ENCODE measurements at regions not wholly inside any gene's neighbourhood (a gene's known extent, or its start where the extent isn't known, plus 50 kb on each side); places are given as distances from the start of the nearest gene placed in this dataset.
"Not testable (repeated sequence)": the region's sequence is repeated elsewhere in the genome, so short reads cannot be mapped to it uniquely, and the experiment has no call there.

DNA sequence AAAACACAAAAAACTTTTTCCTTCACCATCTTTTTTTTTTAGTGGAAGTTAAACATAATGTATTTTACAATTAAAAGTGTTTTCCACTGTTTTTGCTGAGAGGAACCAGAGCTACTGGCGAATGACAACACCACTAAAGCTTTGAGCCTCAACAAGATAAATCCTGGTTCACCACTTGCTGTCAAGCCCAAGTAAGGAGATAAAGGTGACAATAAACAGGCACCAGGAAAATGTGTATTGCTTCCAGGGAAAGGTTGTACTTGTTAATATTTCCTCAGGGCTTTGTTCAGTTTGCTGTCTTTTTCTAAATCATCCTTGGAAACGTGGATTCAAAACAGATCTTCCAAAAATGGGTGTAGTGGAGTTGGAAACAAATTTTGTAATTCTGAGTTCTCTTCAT lies 109.9 kb upstream of the ANKRD30A start:
- H3K4me3 Mint-ChIP-seq (ENCODE audit: unreplicated experiment), result no peak overlapping the region
- H3K4me1 Mint-ChIP-seq (ENCODE audit: unreplicated experiment), result no peaks in the 10 kb centered on the region
- no peak overlapping the region for H3K27ac Mint-ChIP-seq (ENCODE audit: unreplicated experiment)
- peaks cover 2% of the 10 kb centered on the region for H3K27me3 Mint-ChIP-seq (ENCODE audit: unreplicated experiment)
- DNase-seq (ENCODE audit: low spot score), result no peak
- no peaks in the 10 kb centered on the region for H3K36me3 Mint-ChIP-seq (ENCODE audit: low read depth, unreplicated experiment)
- peaks cover 20% of the 10 kb centered on the region for H3K9me3 Mint-ChIP-seq (ENCODE audit: unreplicated experiment)
- TF ChIP-seq, protein P1, sequence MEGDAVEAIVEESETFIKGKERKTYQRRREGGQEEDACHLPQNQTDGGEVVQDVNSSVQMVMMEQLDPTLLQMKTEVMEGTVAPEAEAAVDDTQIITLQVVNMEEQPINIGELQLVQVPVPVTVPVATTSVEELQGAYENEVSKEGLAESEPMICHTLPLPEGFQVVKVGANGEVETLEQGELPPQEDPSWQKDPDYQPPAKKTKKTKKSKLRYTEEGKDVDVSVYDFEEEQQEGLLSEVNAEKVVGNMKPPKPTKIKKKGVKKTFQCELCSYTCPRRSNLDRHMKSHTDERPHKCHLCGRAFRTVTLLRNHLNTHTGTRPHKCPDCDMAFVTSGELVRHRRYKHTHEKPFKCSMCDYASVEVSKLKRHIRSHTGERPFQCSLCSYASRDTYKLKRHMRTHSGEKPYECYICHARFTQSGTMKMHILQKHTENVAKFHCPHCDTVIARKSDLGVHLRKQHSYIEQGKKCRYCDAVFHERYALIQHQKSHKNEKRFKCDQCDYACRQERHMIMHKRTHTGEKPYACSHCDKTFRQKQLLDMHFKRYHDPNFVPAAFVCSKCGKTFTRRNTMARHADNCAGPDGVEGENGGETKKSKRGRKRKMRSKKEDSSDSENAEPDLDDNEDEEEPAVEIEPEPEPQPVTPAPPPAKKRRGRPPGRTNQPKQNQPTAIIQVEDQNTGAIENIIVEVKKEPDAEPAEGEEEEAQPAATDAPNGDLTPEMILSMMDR (IDR thresholded peaks at IDR 0.05; ENCODE audit: unreplicated experiment), result no peak

DNA sequence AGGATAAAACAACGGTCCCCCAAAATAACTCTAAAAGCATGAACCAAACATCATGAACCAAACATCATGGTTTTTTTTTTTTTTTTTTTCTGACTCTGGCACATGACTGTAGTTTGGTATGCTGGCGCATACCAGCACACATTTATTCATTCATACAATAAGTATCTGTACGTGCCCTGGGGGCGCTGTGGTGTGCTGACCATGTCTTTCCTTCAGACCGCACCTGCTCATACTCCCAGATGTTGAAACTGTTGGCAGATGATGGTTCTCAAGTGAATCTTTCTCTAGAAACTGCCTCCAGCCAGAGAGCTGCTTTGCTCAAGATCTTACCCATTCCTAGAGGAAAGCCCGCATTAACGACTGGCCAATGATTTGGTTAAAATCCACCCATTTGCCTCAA lies 114.7 kb upstream of the ANKRD30A start:
- Mint-ChIP-seq H3K27ac (ENCODE audit: unreplicated experiment) (no peak overlapping the region), H3K27me3 (ENCODE audit: unreplicated experiment) (no peaks in the 10 kb centered on the region), H3K36me3 (ENCODE audit: low read depth, unreplicated experiment) (no peaks in the 10 kb centered on the region), H3K4me1 (ENCODE audit: unreplicated experiment) (no peaks in the 10 kb centered on the region), H3K4me3 (ENCODE audit: unreplicated experiment) (no peak overlapping the region), H3K9me3 (ENCODE audit: unreplicated experiment) (peaks cover 17% of the 10 kb centered on the region)
- DNase-seq (ENCODE audit: low spot score), result no peak
- TF ChIP-seq, protein P1 (IDR thresholded peaks at IDR 0.05; ENCODE audit: unreplicated experiment), result no peak

DNA sequence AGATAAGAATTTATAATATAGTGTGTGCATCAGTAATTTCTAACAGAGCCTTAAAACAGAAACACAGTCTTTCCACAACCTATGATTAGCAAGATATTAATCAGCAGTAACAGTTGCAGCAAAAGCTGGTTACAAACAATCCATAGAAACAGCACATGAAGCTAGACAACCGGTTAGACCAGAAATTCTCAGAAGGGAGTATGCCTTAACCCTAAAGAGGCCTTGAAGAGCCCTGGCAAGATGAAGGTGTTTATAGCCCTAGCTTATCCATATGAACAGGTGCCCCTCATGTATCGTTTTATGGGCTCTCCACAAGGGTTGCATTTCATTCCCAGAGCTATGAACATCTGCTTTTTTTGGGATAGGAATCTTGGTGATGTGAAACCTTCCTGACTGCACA lies 117.1 kb upstream of the ANKRD30A start:
- not testable (repeated sequence) for H3K27ac Mint-ChIP-seq (ENCODE audit: unreplicated experiment); H3K27me3 Mint-ChIP-seq (ENCODE audit: unreplicated experiment); H3K4me1 Mint-ChIP-seq (ENCODE audit: unreplicated experiment); DNase-seq (ENCODE audit: low spot score); H3K36me3 Mint-ChIP-seq (ENCODE audit: low read depth, unreplicated experiment); H3K4me3 Mint-ChIP-seq (ENCODE audit: unreplicated experiment)
- H3K9me3 Mint-ChIP-seq (ENCODE audit: unreplicated experiment), result peaks cover 24% of the 10 kb centered on the region

DNA sequence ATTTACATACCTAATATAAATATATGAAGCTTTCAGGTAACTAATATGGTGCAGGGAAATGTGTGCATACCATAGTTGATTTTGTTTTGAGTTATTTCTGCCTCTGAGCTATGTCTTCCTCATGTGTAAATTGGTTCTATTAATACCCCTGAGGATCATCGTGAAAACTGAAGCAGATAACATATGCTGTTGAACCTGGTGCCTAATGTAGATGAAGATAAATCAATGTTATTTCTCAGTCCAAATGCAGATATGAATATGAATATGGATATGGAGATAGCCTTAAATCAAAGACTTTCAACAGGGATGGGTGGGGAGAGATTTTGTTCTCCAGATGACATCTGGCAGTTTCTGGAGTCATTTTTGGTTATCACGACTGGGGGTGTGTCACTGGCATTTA lies 122.3 kb upstream of the ANKRD30A start:
- H3K9me3 Mint-ChIP-seq (ENCODE audit: unreplicated experiment), result peaks cover 19% of the 10 kb centered on the region
- H3K36me3 Mint-ChIP-seq (ENCODE audit: low read depth, unreplicated experiment), result no peaks in the 10 kb centered on the region

DNA sequence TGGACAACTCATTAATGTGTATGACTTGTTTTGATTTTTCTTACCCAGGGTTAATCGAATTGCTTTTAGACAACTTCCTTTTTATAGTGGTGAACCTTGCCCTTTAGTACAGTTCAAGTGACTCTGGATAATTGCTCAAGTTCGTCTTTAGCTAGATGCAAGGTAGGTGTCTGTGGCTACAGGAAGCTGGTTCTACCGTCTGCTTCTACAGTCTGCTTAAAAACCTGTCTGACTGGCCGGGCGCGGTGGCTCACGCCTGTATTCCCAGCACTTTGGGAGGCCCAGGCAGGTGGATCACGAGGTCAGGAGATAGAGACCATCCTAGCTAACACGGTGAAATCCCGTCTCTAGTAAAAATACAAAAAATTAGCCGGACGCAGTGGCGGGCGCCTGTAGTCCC lies 129.6 kb upstream of the ANKRD30A start:
- peaks cover 24% of the 10 kb centered on the region for H3K9me3 Mint-ChIP-seq (ENCODE audit: unreplicated experiment)

More for the DNA sequence above, 122.3 kb upstream of the ANKRD30A start:
- peaks cover 1% of the 10 kb centered on the region for H3K27me3 Mint-ChIP-seq (ENCODE audit: unreplicated experiment)
- no peaks in the 10 kb centered on the region for H3K4me1 Mint-ChIP-seq (ENCODE audit: unreplicated experiment)
- TF ChIP-seq, protein P1 (IDR thresholded peaks at IDR 0.05; ENCODE audit: unreplicated experiment), result no peak
- no peak overlapping the region for H3K27ac Mint-ChIP-seq (ENCODE audit: unreplicated experiment)
- DNase-seq (ENCODE audit: low spot score), result no peak
- H3K4me3 Mint-ChIP-seq (ENCODE audit: unreplicated experiment), result no peak overlapping the region

DNA sequence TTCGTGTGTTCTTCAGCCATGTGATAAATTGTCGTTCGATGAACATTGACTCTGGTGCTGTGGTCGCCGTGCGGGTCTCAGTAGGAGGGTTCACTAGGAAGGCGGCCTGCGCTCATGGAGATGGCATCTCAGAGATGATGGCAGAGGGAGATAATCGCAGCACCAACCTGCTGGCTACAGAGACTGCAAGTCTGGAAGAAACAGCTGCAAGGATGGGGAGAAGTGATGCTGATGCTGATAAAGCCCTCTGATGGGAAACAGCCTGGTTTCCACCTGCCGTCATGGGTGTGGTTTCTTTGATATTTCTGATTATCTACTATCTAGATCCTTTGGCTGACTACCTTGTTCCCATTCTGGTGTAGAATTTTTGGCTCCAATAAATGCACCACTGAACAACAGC lies 130.5 kb upstream of the ANKRD30A start:
- Mint-ChIP-seq H3K27ac (ENCODE audit: unreplicated experiment) (no peak overlapping the region), H3K36me3 (ENCODE audit: low read depth, unreplicated experiment) (no peaks in the 10 kb centered on the region), H3K4me3 (ENCODE audit: unreplicated experiment) (no peak overlapping the region), H3K27me3 (ENCODE audit: unreplicated experiment) (peaks cover 3% of the 10 kb centered on the region), H3K9me3 (ENCODE audit: unreplicated experiment) (peaks cover 27% of the 10 kb centered on the region), H3K4me1 (ENCODE audit: unreplicated experiment) (no peaks in the 10 kb centered on the region)
- no peak for DNase-seq (ENCODE audit: low spot score)
- TF ChIP-seq, protein P1 (IDR thresholded peaks at IDR 0.05; ENCODE audit: unreplicated experiment), result no peak

More for the DNA sequence above, 129.6 kb upstream of the ANKRD30A start:
- not testable (repeated sequence) for H3K27me3 Mint-ChIP-seq (ENCODE audit: unreplicated experiment); H3K36me3 Mint-ChIP-seq (ENCODE audit: low read depth, unreplicated experiment); H3K4me3 Mint-ChIP-seq (ENCODE audit: unreplicated experiment); H3K4me1 Mint-ChIP-seq (ENCODE audit: unreplicated experiment); DNase-seq (ENCODE audit: low spot score); H3K27ac Mint-ChIP-seq (ENCODE audit: unreplicated experiment)

Data from endothelial cell (in vitro differentiated cells).